ENCODE measurements at regions not wholly inside any gene's neighbourhood (a gene's known extent, or its start where the extent isn't known, plus 50 kb on each side); places are given as distances from the start of the nearest gene placed in this dataset.

GRCh38 chr4:4913628-4914027 is 54.2 kb downstream of the MSX1 start:
- Histone ChIP-seq H3K27ac (replicated peaks; ENCODE audit: low read length) (no peak overlapping the region), H3K4me1 (ENCODE audit: control insufficient read depth in 2 of 2, insufficient read depth in 1 of 2, low read depth in 1 of 2, low read length in 2 of 2) (no peaks in the 10 kb centered on the region), H4K91ac (ENCODE audit: low read depth, low read length, poor library complexity) (no peak overlapping the region), H2AK5ac (ENCODE audit: low read depth, low read length) (no peak overlapping the region), H3K18ac (ENCODE audit: low read length) (no peak overlapping the region), H3K36me3 (replicated peaks in 1 of 2; ENCODE audit: control insufficient read depth in 2 of 2, insufficient read depth in 2 of 2, low read length in 2 of 2) (no peaks in the 10 kb centered on the region), H2BK120ac (ENCODE audit: low read depth, low read length) (no peak overlapping the region), H4K8ac (ENCODE audit: low read depth, low read length) (no peak overlapping the region), H2BK5ac (ENCODE audit: low read length) (no peak overlapping the region), H2BK12ac (ENCODE audit: low read length) (no peak overlapping the region), H3K4me2 (ENCODE audit: insufficient read depth, low read length, poor library complexity, severe bottlenecking) (no peak overlapping the region), H2AFZ (ENCODE audit: low read length) (no peak overlapping the region), H3K4me3 (ENCODE audit: low read length in 2 of 2) (peak overlapping the region in 1 of 2 donors; percentile 33), H3K14ac (ENCODE audit: low read length) (no peak overlapping the region), H3K27me3 (ENCODE audit: control insufficient read depth in 3 of 3, insufficient read depth in 3 of 3, low read depth in 1 of 3, low read length in 3 of 3) (no peaks in the 10 kb centered on the region), H3K4ac (ENCODE audit: low read length) (no peak overlapping the region), H3K23ac (ENCODE audit: low read depth, low read length, poor library complexity) (no peak overlapping the region), H3K9me3 (replicated peaks in 1 of 2; ENCODE audit: control insufficient read depth in 2 of 2, insufficient read depth in 1 of 2, low read depth in 1 of 2, low read length in 2 of 2) (no peaks in the 10 kb centered on the region), H3K9ac (ENCODE audit: low read depth, low read length, poor library complexity) (no peak overlapping the region), H2BK15ac (ENCODE audit: low read length) (no peak overlapping the region), H3K79me1 (ENCODE audit: low read depth, low read length) (no peaks in the 10 kb centered on the region)
- no peak for DNase-seq (ENCODE audit: low spot score)

GRCh38 chr4:4914059-4914820 is 54.8 kb downstream of the MSX1 start:
- H3K4me2 ChIP-seq (ENCODE audit: insufficient read depth, low read length, poor library complexity, severe bottlenecking), result no peak overlapping the region
- WGBS, 2 donors (ENCODE audit: extremely low coverage in 2 of 2, insufficient read length in 2 of 2, insufficient replicate concordance in 1 of 2), result no CpG with 5 or more reads among the region's 4 CpGs
- no peak overlapping the region for H4K91ac ChIP-seq (ENCODE audit: low read depth, low read length, poor library complexity)
- peak overlapping the region; percentile 76 for H3K14ac ChIP-seq (ENCODE audit: low read length)
- no peak overlapping the region for H3K18ac ChIP-seq (ENCODE audit: low read length)
- no peak overlapping the region for H2AFZ ChIP-seq (ENCODE audit: low read length)
- no peaks in the 10 kb centered on the region for H3K27me3 ChIP-seq (ENCODE audit: control insufficient read depth in 3 of 3, insufficient read depth in 3 of 3, low read depth in 1 of 3, low read length in 3 of 3)
- no peak overlapping the region for H3K27ac ChIP-seq (replicated peaks; ENCODE audit: low read length)
- no peak overlapping the region for H2BK12ac ChIP-seq (ENCODE audit: low read length)
- H3K4ac ChIP-seq (ENCODE audit: low read length), result no peak overlapping the region
- H2BK120ac ChIP-seq (ENCODE audit: low read depth, low read length), result no peak overlapping the region
- H2BK15ac ChIP-seq (ENCODE audit: low read length), result no peak overlapping the region
- no peak overlapping the region for H4K8ac ChIP-seq (ENCODE audit: low read depth, low read length)
- no peaks in the 10 kb centered on the region for H3K79me1 ChIP-seq (ENCODE audit: low read depth, low read length)
- H2BK5ac ChIP-seq (ENCODE audit: low read length), result no peak overlapping the region
- no peaks in the 10 kb centered on the region for H3K4me1 ChIP-seq (ENCODE audit: control insufficient read depth in 2 of 2, insufficient read depth in 1 of 2, low read depth in 1 of 2, low read length in 2 of 2)
- DNase-seq (ENCODE audit: low spot score), result no peak
- H3K4me3 ChIP-seq (ENCODE audit: low read length in 2 of 2), result no peak overlapping the region
- H2AK5ac ChIP-seq (ENCODE audit: low read depth, low read length), result no peak overlapping the region
- no peak overlapping the region for H3K9ac ChIP-seq (ENCODE audit: low read depth, low read length, poor library complexity)
- H3K36me3 ChIP-seq (replicated peaks in 1 of 2; ENCODE audit: control insufficient read depth in 2 of 2, insufficient read depth in 2 of 2, low read length in 2 of 2), result no peaks in the 10 kb centered on the region
- no peaks in the 10 kb centered on the region for H3K9me3 ChIP-seq (replicated peaks in 1 of 2; ENCODE audit: control insufficient read depth in 2 of 2, insufficient read depth in 1 of 2, low read depth in 1 of 2, low read length in 2 of 2)
- H3K23ac ChIP-seq (ENCODE audit: low read depth, low read length, poor library complexity), result no peak overlapping the region

DNA sequence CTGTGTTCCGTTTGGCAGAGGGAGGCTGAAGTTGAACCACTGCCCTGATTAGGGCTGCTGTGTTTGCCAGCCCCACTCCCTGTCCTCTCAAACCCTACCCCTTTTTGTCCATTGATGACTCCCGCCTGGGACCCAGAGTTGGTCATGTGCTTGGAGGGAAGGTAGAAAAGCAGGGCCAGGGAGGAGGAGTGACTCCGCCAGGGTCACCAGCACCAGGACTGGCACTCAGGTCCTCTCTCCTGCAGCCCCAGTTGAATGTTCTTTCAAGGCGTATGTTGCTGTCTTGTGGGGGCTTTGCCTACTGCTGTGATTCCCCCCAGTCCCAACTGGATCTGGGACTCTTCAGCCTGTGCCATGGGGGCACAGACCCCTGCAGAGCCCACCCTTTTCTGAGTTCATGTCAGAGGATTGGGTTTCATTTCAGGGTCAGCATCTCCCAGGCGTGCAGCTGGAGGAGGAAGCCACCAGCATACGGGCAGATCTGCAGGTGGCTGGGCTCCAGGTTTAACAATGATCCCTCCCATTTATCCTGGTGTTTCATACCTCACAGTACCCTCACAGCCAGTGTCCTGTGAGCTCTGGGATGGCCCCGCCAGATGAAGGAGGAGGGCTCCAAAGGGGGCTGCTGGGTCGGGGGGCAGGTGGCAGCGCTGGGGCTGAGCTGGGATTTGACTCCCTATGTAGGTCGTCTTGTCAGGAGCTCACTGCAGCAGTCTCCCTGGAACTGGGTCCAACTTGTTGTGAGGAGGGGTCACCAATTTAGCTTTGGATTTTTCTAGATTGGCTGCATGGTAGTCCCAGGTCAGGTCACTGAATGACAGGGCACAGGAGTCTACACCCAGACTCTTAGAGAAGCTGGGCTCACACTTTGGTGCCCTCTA is 55.7 kb downstream of the MSX1 start:
- no peak overlapping the region for H2BK15ac ChIP-seq (ENCODE audit: low read length)
- H3K18ac ChIP-seq (ENCODE audit: low read length), result peak overlapping the region; percentile 32
- no peak overlapping the region for H3K4me3 ChIP-seq (ENCODE audit: low read length in 2 of 2)
- no peak overlapping the region for H2AK5ac ChIP-seq (ENCODE audit: low read depth, low read length)
- no peak for DNase-seq (ENCODE audit: low spot score)
- no peak overlapping the region for H4K91ac ChIP-seq (ENCODE audit: low read depth, low read length, poor library complexity)
- no peak overlapping the region for H4K8ac ChIP-seq (ENCODE audit: low read depth, low read length)
- no peaks in the 10 kb centered on the region for H3K27me3 ChIP-seq (ENCODE audit: control insufficient read depth in 3 of 3, insufficient read depth in 3 of 3, low read depth in 1 of 3, low read length in 3 of 3)
- H2BK12ac ChIP-seq (ENCODE audit: low read length), result no peak overlapping the region
- no peak overlapping the region for H2BK5ac ChIP-seq (ENCODE audit: low read length)
- no peaks in the 10 kb centered on the region for H3K9me3 ChIP-seq (replicated peaks in 1 of 2; ENCODE audit: control insufficient read depth in 2 of 2, insufficient read depth in 1 of 2, low read depth in 1 of 2, low read length in 2 of 2)
- no peak overlapping the region for H2BK120ac ChIP-seq (ENCODE audit: low read depth, low read length)
- no peak overlapping the region for H3K4ac ChIP-seq (ENCODE audit: low read length)
- H3K14ac ChIP-seq (ENCODE audit: low read length), result no peak overlapping the region
- no CpG with 5 or more reads among the region's 10 CpGs for WGBS, 2 donors (ENCODE audit: extremely low coverage in 2 of 2, insufficient read length in 2 of 2, insufficient replicate concordance in 1 of 2)
- H3K23ac ChIP-seq (ENCODE audit: low read depth, low read length, poor library complexity), result no peak overlapping the region
- H2AFZ ChIP-seq (ENCODE audit: low read length), result no peak overlapping the region
- H3K4me1 ChIP-seq (ENCODE audit: control insufficient read depth in 2 of 2, insufficient read depth in 1 of 2, low read depth in 1 of 2, low read length in 2 of 2), result no peaks in the 10 kb centered on the region
- H3K27ac ChIP-seq (replicated peaks; ENCODE audit: low read length), result no peak overlapping the region
- no peaks in the 10 kb centered on the region for H3K79me1 ChIP-seq (ENCODE audit: low read depth, low read length)
- no peak overlapping the region for H3K4me2 ChIP-seq (ENCODE audit: insufficient read depth, low read length, poor library complexity, severe bottlenecking)
- no peak overlapping the region for H3K9ac ChIP-seq (ENCODE audit: low read depth, low read length, poor library complexity)
- no peaks in the 10 kb centered on the region for H3K36me3 ChIP-seq (replicated peaks in 1 of 2; ENCODE audit: control insufficient read depth in 2 of 2, insufficient read depth in 2 of 2, low read length in 2 of 2)

GRCh38 chr4:4918067-4918466 is 58.6 kb downstream of the MSX1 start:
- no peak overlapping the region for H3K4me2 ChIP-seq (ENCODE audit: insufficient read depth, low read length, poor library complexity, severe bottlenecking)
- H2BK120ac ChIP-seq (ENCODE audit: low read depth, low read length), result no peak overlapping the region
- no peak overlapping the region for H3K9ac ChIP-seq (ENCODE audit: low read depth, low read length, poor library complexity)
- H3K9me3 ChIP-seq (replicated peaks in 1 of 2; ENCODE audit: control insufficient read depth in 2 of 2, insufficient read depth in 1 of 2, low read depth in 1 of 2, low read length in 2 of 2), result no peaks in the 10 kb centered on the region
- no peak overlapping the region for H3K23ac ChIP-seq (ENCODE audit: low read depth, low read length, poor library complexity)
- H3K18ac ChIP-seq (ENCODE audit: low read length), result no peak overlapping the region
- H4K8ac ChIP-seq (ENCODE audit: low read depth, low read length), result no peak overlapping the region
- H4K91ac ChIP-seq (ENCODE audit: low read depth, low read length, poor library complexity), result no peak overlapping the region
- no peak overlapping the region for H2BK15ac ChIP-seq (ENCODE audit: low read length)
- no peak overlapping the region for H3K14ac ChIP-seq (ENCODE audit: low read length)
- H3K79me1 ChIP-seq (ENCODE audit: low read depth, low read length), result no peaks in the 10 kb centered on the region
- no peaks in the 10 kb centered on the region for H3K4me1 ChIP-seq (ENCODE audit: control insufficient read depth in 2 of 2, insufficient read depth in 1 of 2, low read depth in 1 of 2, low read length in 2 of 2)
- no peak overlapping the region for H3K4ac ChIP-seq (ENCODE audit: low read length)
- WGBS, 2 donors (ENCODE audit: extremely low coverage in 2 of 2, insufficient read length in 2 of 2, insufficient replicate concordance in 1 of 2), result no CpG with 5 or more reads among the region's 2 CpGs
- H2AK5ac ChIP-seq (ENCODE audit: low read depth, low read length), result no peak overlapping the region
- no peaks in the 10 kb centered on the region for H3K36me3 ChIP-seq (replicated peaks in 1 of 2; ENCODE audit: control insufficient read depth in 2 of 2, insufficient read depth in 2 of 2, low read length in 2 of 2)
- no peak overlapping the region for H2BK12ac ChIP-seq (ENCODE audit: low read length)
- no peak overlapping the region for H2BK5ac ChIP-seq (ENCODE audit: low read length)
- DNase-seq (ENCODE audit: low spot score), result no peak
- H3K27me3 ChIP-seq (ENCODE audit: control insufficient read depth in 3 of 3, insufficient read depth in 3 of 3, low read depth in 1 of 3, low read length in 3 of 3), result no peaks in the 10 kb centered on the region
- H3K27ac ChIP-seq (replicated peaks; ENCODE audit: low read length), result no peak overlapping the region
- H3K4me3 ChIP-seq (ENCODE audit: low read length in 2 of 2), result no peak overlapping the region
- no peak overlapping the region for H2AFZ ChIP-seq (ENCODE audit: low read length)

Measured in neuronal stem cell (in vitro differentiated cells).